Fibroblast of pulmonary artery (primary cell): ENCODE measurements at regions not wholly inside any gene's neighbourhood (a gene's known extent, or its start where the extent isn't known, plus 50 kb on each side); places are given as distances from the start of the nearest gene placed in this dataset.

Source experiments
- DNase-seq: peaks from one replicate; pipeline ENCODE4 v3.0.0-alpha.2; 2010; ENCODE audit warnings: low read depth
- H3K4me3 ChIP-seq: replicated peaks from 2 replicates; pipeline ENCODE4 v1.5.1; 2011; ENCODE audit warnings: low read depth, mild to moderate bottlenecking, control low read depth, low read length, moderate library complexity
- CTCF ChIP-seq: IDR thresholded peaks from 2 replicates; pipeline ENCODE4 v1.5.1; 2011; ENCODE audit warnings: mild to moderate bottlenecking, control low read depth, low read length, inconsistent platforms; ENCODE audit errors: missing control alignments

- no peak for DNase-seq
- no peak for TF ChIP-seq CTCF
- H3K4me3 ChIP-seq, result no peak overlapping the region
These were observed 696.9 kb downstream of the PCDH7 start for GRCh38 chr4:31417040-31417439.

GRCh38 chr4:31422006-31422405, 701.8 kb downstream of the PCDH7 start:
- H3K4me3 ChIP-seq, result no peak overlapping the region
- DNase-seq, result no peak
- TF ChIP-seq CTCF, result no peak

- no peak for DNase-seq
- TF ChIP-seq CTCF, result no peak
- H3K4me3 ChIP-seq, result no peak overlapping the region
These were observed 707.5 kb downstream of the PCDH7 start for GRCh38 chr4:31427691-31428090.

- H3K4me3 ChIP-seq, result no peak overlapping the region
- TF ChIP-seq CTCF, result no peak
- DNase-seq, result no peak
These were observed 722.1 kb downstream of the PCDH7 start for GRCh38 chr4:31442236-31442635.

- TF ChIP-seq CTCF, result no peak
- no peak overlapping the region for H3K4me3 ChIP-seq
- no peak for DNase-seq
These were observed 725.4 kb downstream of the PCDH7 start for GRCh38 chr4:31445526-31445925.

GRCh38 chr4:31455612-31456011, 735.4 kb downstream of the PCDH7 start:
- no peak for TF ChIP-seq CTCF
- H3K4me3 ChIP-seq, result no peak overlapping the region
- DNase-seq, result no peak

- peak; percentile 51 for DNase-seq
- no peak for TF ChIP-seq CTCF
- H3K4me3 ChIP-seq, result no peak overlapping the region
These were observed 738.6 kb downstream of the PCDH7 start for GRCh38 chr4:31458813-31459212.
